Ishikawa (cell line): ENCODE measurements at regions not wholly inside any gene's neighbourhood (a gene's known extent, or its start where the extent isn't known, plus 50 kb on each side); places are given as distances from the start of the nearest gene placed in this dataset.

Experiments
- CEBPB ChIP-seq: IDR thresholded peaks from 2 replicates; pipeline ENCODE4 v1.6.1; 2012
- CREB1 ChIP-seq: IDR thresholded peaks from 2 replicates; pipeline ENCODE4 v1.6.1; 2012; ENCODE audit warnings: low read depth
- EGR1 ChIP-seq: IDR thresholded peaks from 2 replicates; pipeline ENCODE4 v1.6.1; 2012
- EP300 ChIP-seq: IDR thresholded peaks from 2 replicates; pipeline ENCODE4 v1.6.1; 2012; ENCODE audit warnings: borderline replicate concordance
- FOXM1 ChIP-seq: IDR thresholded peaks from 2 replicates; pipeline ENCODE4 v1.6.1; 2012; ENCODE audit warnings: low read depth, borderline replicate concordance
- MAX ChIP-seq: IDR thresholded peaks from 2 replicates; pipeline ENCODE4 v1.6.1; 2012
- NFIC ChIP-seq: IDR thresholded peaks from 2 replicates; pipeline ENCODE4 v1.6.1; 2012
- RAD21 ChIP-seq: IDR thresholded peaks from 2 replicates; pipeline ENCODE4 v1.6.1; 2012; ENCODE audit warnings: low read depth
- REST ChIP-seq: IDR thresholded peaks from 2 replicates; pipeline ENCODE4 v1.6.1; 2012; ENCODE audit warnings: low read depth, mild to moderate bottlenecking
- TAF1 ChIP-seq: IDR thresholded peaks from 2 replicates; pipeline ENCODE4 v1.6.1; 2012; ENCODE audit warnings: low read depth, mild to moderate bottlenecking
- TCF12 ChIP-seq: IDR thresholded peaks from 2 replicates; pipeline ENCODE4 v1.6.1; 2012; ENCODE audit warnings: low read depth
- TEAD4 ChIP-seq: IDR thresholded peaks from 2 replicates; pipeline ENCODE4 v1.6.1; 2012
- USF1 ChIP-seq: IDR thresholded peaks from 2 replicates; pipeline ENCODE4 v1.6.1; 2012
- YY1 ChIP-seq: IDR thresholded peaks from 2 replicates; pipeline ENCODE4 v1.6.1; 2012; ENCODE audit warnings: low read depth
- ZBTB7A ChIP-seq: IDR thresholded peaks from 2 replicates; pipeline ENCODE4 v1.6.1; 2012; ENCODE audit warnings: low read depth

GRCh38 chr18:60662491-60662890 lies 289.9 kb upstream of the MC4R start:
- TF ChIP-seq FOXM1: no peak
- TF ChIP-seq MAX: no peak
- TF ChIP-seq YY1: no peak
- no peak for TF ChIP-seq EP300
- no peak for TF ChIP-seq CEBPB
- TF ChIP-seq NFIC: no peak
- TF ChIP-seq ZBTB7A: no peak
- no peak for TF ChIP-seq EGR1
- no peak for TF ChIP-seq USF1
- TF ChIP-seq RAD21: no peak
- no peak for TF ChIP-seq TCF12
- no peak for TF ChIP-seq TAF1

- TF ChIP-seq EP300 (no peak), EGR1 (no peak), FOXM1 (no peak), YY1 (no peak), REST (no peak), CREB1 (no peak), CEBPB (no peak), TCF12 (no peak)
Observed at GRCh38 chr18:60663060-60663989, 290.8 kb upstream of the MC4R start.

- TF ChIP-seq EP300 (no peak), RAD21 (no peak), ZBTB7A (no peak), NFIC (no peak), EGR1 (no peak), CREB1 (no peak)
Observed at GRCh38 chr18:60664736-60665135, 292.2 kb upstream of the MC4R start.

- no peak for TF ChIP-seq RAD21
- TF ChIP-seq MAX: no peak
- TF ChIP-seq TEAD4: no peak
Observed at GRCh38 chr18:60667016-60667415, 294.4 kb upstream of the MC4R start.

GRCh38 chr18:60668583-60668982 lies 296.0 kb upstream of the MC4R start:
- TF ChIP-seq TAF1: no peak
- TF ChIP-seq USF1: no peak
- no peak for TF ChIP-seq REST
- no peak for TF ChIP-seq CREB1

GRCh38 chr18:60669938-60670337 lies 297.4 kb upstream of the MC4R start:
- TF ChIP-seq TAF1 (no peak), YY1 (no peak)

GRCh38 chr18:60671021-60671420 lies 298.4 kb upstream of the MC4R start:
- TF ChIP-seq CREB1 (no peak), REST (no peak), MAX (no peak), RAD21 (no peak), FOXM1 (no peak), EP300 (no peak), EGR1 (no peak), TCF12 (no peak), YY1 (no peak), NFIC (no peak), ZBTB7A (no peak), CEBPB (no peak)
